Esophagus muscularis mucosa (tissue), 4 donors: ENCODE measurements at regions not wholly inside any gene's neighbourhood (a gene's known extent, or its start where the extent isn't known, plus 50 kb on each side); places are given as distances from the start of the nearest gene placed in this dataset.
"Not testable (repeated sequence)": the region's sequence is repeated elsewhere in the genome, so short reads cannot be mapped to it uniquely, and the experiment has no call there.

Experiments used
- DNase-seq: peaks from one replicate; pipeline ENCODE4 v3.0.0-alpha.2; 2017; ENCODE audit errors: extremely low spot score
- H3K27ac ChIP-seq, 4 donors: fragments of 200-600 bp; sonication (generic); replicated peaks in 1 of 4; 1 replicate in 3 of 4; 2 replicates in 1 of 4; pipeline ENCODE4 v1.5.1; 2016 to 2019; ENCODE audit warnings: mild to moderate bottlenecking in 1 of 4
- H3K27me3 ChIP-seq, 4 donors: fragments of 200-600 bp; sonication (generic); one replicate each; pipeline versions ENCODE4 v1.5.1 to v1.6.0; 2016 to 2019
- H3K36me3 ChIP-seq, 4 donors: fragments of 200-600 bp; sonication (generic); one replicate each; pipeline ENCODE4 v1.5.1; 2016 to 2019
- H3K4me1 ChIP-seq, 4 donors: fragments of 200-600 bp; sonication (generic); one replicate each; pipeline ENCODE4 v1.5.1; 2016 to 2019
- H3K4me3 ChIP-seq, 4 donors: fragments of 200-600 bp; sonication (generic); 1 replicate in 2 of 4; 2 replicates in 2 of 4; pipeline ENCODE4 v1.5.1; 2016 to 2019; ENCODE audit warnings: mild to moderate bottlenecking in 4 of 4, moderate library complexity in 1 of 4
- H3K9me3 ChIP-seq, 4 donors: fragments of 200-600 bp; sonication (generic); 1 replicate in 3 of 4; 2 replicates in 1 of 4; pipeline ENCODE4 v1.5.1; 2016 to 2019
- CTCF ChIP-seq, 3 experiments: fragments of 200-600 bp in 2 of 3; fragments of 450-650 bp in 1 of 3; sonication (generic) in 2 of 3; IDR thresholded peaks; one replicate each; pipeline ENCODE4 v1.5.1; 2017 to 2019; ENCODE audit warnings: antibody characterized with exemption in 3 of 3, mild to moderate bottlenecking in 2 of 3, moderate library complexity in 1 of 3
- EP300 ChIP-seq: sonication (generic); formaldehyde crosslinking; IDR thresholded peaks from one replicate; pipeline ENCODE4 v1.6.1; 2017; ENCODE audit warnings: antibody characterized with exemption
- POLR2A ChIP-seq: fragments of 450-650 bp; IDR thresholded peaks from one replicate; pipeline ENCODE4 v1.6.1; 2017; ENCODE audit warnings: antibody characterized with exemption, moderate library complexity, mild to moderate bottlenecking, low read depth
- POLR2AphosphoS5 ChIP-seq, 2 donors: sonication (generic); formaldehyde crosslinking; IDR thresholded peaks; one replicate each; pipeline ENCODE4 v1.6.1; 2017; ENCODE audit warnings: antibody characterized with exemption in 2 of 2
- WGBS: methylation state at CpG from one replicate; pipeline ENCODE4 v1.1.5; 2018; 5-methylcytosine and 5-hydroxymethylcytosine counted together
- intact Hi-C: fragments of 100-400 bp; cut with DNase I; formaldehyde crosslinking; loops from one replicate; pipeline ENCODE4 v1.15.1; 2023

GRCh38 chr12:76180401-76181277 is 96.2 kb upstream of the NAP1L1 start:
- Histone ChIP-seq H3K27me3 (no peaks in the 10 kb centered on the region), H3K4me3 (no peak overlapping the region), H3K36me3 (no peaks in the 10 kb centered on the region), H3K27ac (no peak overlapping the region), H3K4me1 (peaks cover 0 to 11% (median 7%) of the 10 kb centered on the region in 4 donors), H3K9me3 (no peaks in the 10 kb centered on the region)
- no peak for DNase-seq
- intact Hi-C loops: no loop called here
- WGBS: 94% methylated on average over 4 of the region's 4 CpGs
- TF ChIP-seq POLR2A (no peak), EP300 (no peak), POLR2AphosphoS5 (IDR thresholded peaks at IDR 0.05) (no peak), CTCF (IDR thresholded peaks at IDR 0.05) (no peak)

DNA sequence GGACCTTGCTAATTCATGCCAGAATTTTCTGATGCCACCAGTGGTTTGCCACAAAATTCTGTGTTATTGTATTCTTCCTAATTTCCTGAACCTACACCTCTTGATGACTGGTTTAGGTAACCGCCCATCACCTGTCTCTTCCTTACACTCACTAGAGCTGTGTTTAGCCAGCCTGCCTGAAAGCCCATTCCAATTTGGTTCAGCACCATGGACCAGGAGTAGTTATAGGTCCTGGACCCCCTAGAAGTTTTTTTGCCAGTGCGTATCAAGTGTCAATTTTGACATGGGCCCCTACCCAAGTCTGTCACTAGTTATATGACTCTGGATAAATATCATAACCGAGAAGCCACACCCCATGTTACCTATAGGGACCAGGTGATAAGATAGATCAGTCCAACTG is 94.0 kb upstream of the NAP1L1 start:
- 100% methylated on average over 3 of the region's 3 CpGs for WGBS
- no peaks in the 10 kb centered on the region for H3K27me3 ChIP-seq

GRCh38 chr12:76177821-76178220 is 93.3 kb upstream of the NAP1L1 start:
- H3K4me3 ChIP-seq: no peak overlapping the region

More for the DNA sequence above, 94.0 kb upstream of the NAP1L1 start:
- Histone ChIP-seq H3K4me1 (peaks cover 0 to 6% (median 3%) of the 10 kb centered on the region in 4 donors), H3K36me3 (no peaks in the 10 kb centered on the region), H3K4me3 (no peak overlapping the region), H3K9me3 (no peaks in the 10 kb centered on the region), H3K27ac (no peak overlapping the region)
- DNase-seq: no peak
- intact Hi-C loops: no loop called here
- TF ChIP-seq EP300 (no peak), POLR2AphosphoS5 (IDR thresholded peaks at IDR 0.05) (no peak), CTCF (IDR thresholded peaks at IDR 0.05) (no peak), POLR2A (no peak)

DNA sequence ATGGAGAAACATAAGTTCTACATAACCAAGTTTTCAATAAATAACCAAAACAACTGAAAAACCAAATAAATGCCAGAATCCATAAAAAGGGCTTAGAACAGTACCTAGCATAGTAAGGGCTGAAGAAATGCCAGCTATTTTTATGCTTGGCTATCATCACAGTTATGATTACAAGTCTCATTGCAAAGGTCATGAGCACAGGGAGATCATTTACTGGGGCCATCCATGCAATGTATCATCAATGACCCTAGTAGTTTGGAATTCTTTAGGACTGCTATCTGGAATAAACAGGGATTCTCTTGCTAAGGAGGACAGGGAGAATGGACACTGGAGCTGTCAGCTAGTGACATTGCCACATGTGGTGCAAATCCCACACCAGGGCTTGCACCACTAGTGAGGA is 92.5 kb upstream of the NAP1L1 start:
- H3K4me1 ChIP-seq: no peaks in the 10 kb centered on the region
- TF ChIP-seq CTCF (IDR thresholded peaks at IDR 0.05) (no peak), POLR2AphosphoS5 (IDR thresholded peaks at IDR 0.05) (no peak), EP300 (no peak), POLR2A (no peak)
- no peak overlapping the region for H3K27ac ChIP-seq
- intact Hi-C loops: no loop called here
- no peaks in the 10 kb centered on the region for H3K36me3 ChIP-seq
- H3K4me3 ChIP-seq: no peak overlapping the region
- H3K27me3 ChIP-seq: no peaks in the 10 kb centered on the region
- DNase-seq: no peak
- no peaks in the 10 kb centered on the region for H3K9me3 ChIP-seq

More at GRCh38 chr12:76177821-76178220, 93.3 kb upstream of the NAP1L1 start:
- H3K36me3 ChIP-seq: no peaks in the 10 kb centered on the region
- intact Hi-C loops: no loop called here
- no peaks in the 10 kb centered on the region for H3K27me3 ChIP-seq
- no peaks in the 10 kb centered on the region for H3K4me1 ChIP-seq
- 86% methylated on average over 4 of the region's 4 CpGs for WGBS
- no peak for DNase-seq
- H3K27ac ChIP-seq: no peak overlapping the region
- no peak for TF ChIP-seq POLR2AphosphoS5 (IDR thresholded peaks at IDR 0.05)
- TF ChIP-seq POLR2A: no peak
- TF ChIP-seq CTCF (IDR thresholded peaks at IDR 0.05): no peak
- H3K9me3 ChIP-seq: no peaks in the 10 kb centered on the region

DNA sequence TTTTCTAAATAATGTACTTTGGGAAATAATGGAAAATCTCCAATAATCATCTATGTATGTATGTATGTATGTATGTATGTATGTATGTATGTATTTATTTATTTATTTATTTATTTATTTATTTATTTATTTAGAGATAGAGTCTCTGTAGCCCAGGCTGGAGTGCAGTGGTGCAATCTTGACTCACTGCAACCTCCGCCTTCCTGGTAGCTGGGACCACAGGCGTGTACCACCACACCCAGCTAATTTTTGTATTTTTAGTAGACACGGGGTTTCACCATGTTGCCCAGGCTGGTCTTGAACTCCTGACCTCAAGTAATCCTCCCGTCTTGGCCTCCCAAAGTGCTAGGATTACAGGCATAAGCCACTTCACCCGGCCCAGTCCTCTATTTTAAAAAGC is 91.5 kb upstream of the NAP1L1 start:
- H3K4me3 ChIP-seq, DNase-seq: not testable (repeated sequence)
- 86% methylated on average over 5 of the region's 5 CpGs for WGBS

More for the DNA sequence above, 91.5 kb upstream of the NAP1L1 start:
- H3K4me1 ChIP-seq, intact Hi-C loops, H3K27me3 ChIP-seq, H3K27ac ChIP-seq, H3K36me3 ChIP-seq, H3K9me3 ChIP-seq: not testable (repeated sequence)
